A549 (cell line): ENCODE measurements at regions not wholly inside any gene's neighbourhood (a gene's known extent, or its start where the extent isn't known, plus 50 kb on each side); places are given as distances from the start of the nearest gene placed in this dataset.

Experiments
- ATAC-seq, 2 experiments: fragments of 200-7000 bp in 1 of 2; fragments of >200 bp in 1 of 2; cut with Nextera tagmentation in 1 of 2; cut with Tn5 transposase in 1 of 2; 3 replicates each; pipeline versions ENCODE4 v1.8.0 to v1.9.1; 2018 to 2020; ENCODE audit warnings: mild to moderate bottlenecking in 1 of 2, moderate library complexity in 1 of 2
- CTCF ChIA-PET: fragments of 300-600 bp; sonication (Branson Sonifier 250); formaldehyde crosslinking; extraction: SDS; loops from one replicate; lab custom pipeline; 2021; ENCODE audit warnings: antibody characterized with exemption, inconsistent platforms; lab: Yijun Ruan, JAX
- POLR2A ChIA-PET: fragments of 350-600 bp; formaldehyde crosslinking; extraction: SDS; loops from one replicate; lab custom pipeline; 2021; ENCODE audit warnings: antibody characterized with exemption, inconsistent platforms; lab: Yijun Ruan, JAX
- DNase-seq, 2 experiments: peaks; one replicate each; pipeline versions ENCODE4 v3.0.0 to v3.0.0-alpha.2; 2011 to 2016; ENCODE audit warnings: low read depth in 1 of 2, low spot score in 1 of 2
- FAIRE-seq: peaks from 2 replicates; lab custom pipeline; 2011; peaks lifted over from hg19 to GRCh38; lab: Jason Lieb, UNC
- H3K27ac ChIP-seq, 2 experiments: fragments of >200 bp; sonication (Bioruptor Twin); formaldehyde crosslinking; 3 replicates each; pipeline ENCODE4 v1.5.1; 2016 to 2017
- H3K4me1 ChIP-seq: fragments of >200 bp; sonication (Bioruptor Twin); formaldehyde crosslinking; 3 replicates; pipeline ENCODE4 v1.6.1; 2016
- H3K4me2 ChIP-seq: fragments of >200 bp; sonication (Bioruptor Twin); formaldehyde crosslinking; 3 replicates; pipeline ENCODE4 v1.6.1; 2016
- H3K4me3 ChIP-seq: fragments of >200 bp; sonication (Bioruptor Twin); formaldehyde crosslinking; 3 replicates; pipeline ENCODE4 v1.5.1; 2016
- H3K9me3 ChIP-seq: fragments of >200 bp; sonication (Bioruptor Twin); formaldehyde crosslinking; 3 replicates; pipeline ENCODE4 v1.6.1; 2016
- ATOH8 ChIP-seq: fragments of 250-450 bp; sonication (Bioruptor Pico); IDR thresholded peaks from 2 replicates; pipeline ENCODE4 v1.5.0; 2020; ENCODE audit warnings: low read depth, mild to moderate bottlenecking, moderate library complexity
- CBX2 ChIP-seq: fragments of 200-600 bp; sonication (generic); IDR thresholded peaks from 2 replicates; pipeline ENCODE4 v1.6.1; 2016; ENCODE audit warnings: low read depth, mild to moderate bottlenecking, borderline replicate concordance
- CHD4 ChIP-seq: fragments of 200-600 bp; sonication (generic); IDR thresholded peaks from 2 replicates; pipeline ENCODE4 v1.6.1; 2016; ENCODE audit warnings: antibody characterized with exemption, mild to moderate bottlenecking, borderline replicate concordance
- EHMT2 ChIP-seq: fragments of 200-600 bp; sonication (generic); IDR thresholded peaks from 2 replicates; pipeline ENCODE4 v1.6.1; 2016; ENCODE audit warnings: antibody characterized with exemption, low read depth, mild to moderate bottlenecking, moderate library complexity
- EP300 ChIP-seq, 2 experiments: fragments of >200 bp; sonication (Bioruptor Twin); formaldehyde crosslinking; IDR thresholded peaks; 2 replicates in 1 of 2; 3 replicates in 1 of 2; pipeline ENCODE4 v1.6.1; 2016 to 2017
- FOSB ChIP-seq: fragments of 250-450 bp; sonication (Bioruptor Pico); IDR thresholded peaks from 2 replicates; pipeline ENCODE4 v1.5.0; 2020; ENCODE audit warnings: mild to moderate bottlenecking, moderate library complexity
- GATA3 ChIP-seq: IDR thresholded peaks from 2 replicates; pipeline ENCODE4 v1.6.1; 2012; ENCODE audit warnings: borderline replicate concordance
- HEYL ChIP-seq: fragments of 250-450 bp; sonication (Bioruptor Pico); IDR thresholded peaks from 2 replicates; pipeline ENCODE4 v1.8.0; 2021; ENCODE audit warnings: mild to moderate bottlenecking, moderate library complexity
- HMGXB4 ChIP-seq: fragments of 250-450 bp; sonication (Bioruptor Pico); IDR thresholded peaks from 2 replicates; pipeline ENCODE4 v1.5.0; 2021; ENCODE audit warnings: mild to moderate bottlenecking, moderate library complexity, borderline replicate concordance
- HOXB13 ChIP-seq: fragments of 250-450 bp; sonication (Bioruptor Pico); IDR thresholded peaks from 2 replicates; pipeline ENCODE4 v1.5.0; 2020; ENCODE audit warnings: low read depth, mild to moderate bottlenecking, moderate library complexity
- HOXB5 ChIP-seq: fragments of 250-450 bp; sonication (Bioruptor Pico); IDR thresholded peaks from 2 replicates; pipeline ENCODE4 v1.5.0; 2020; ENCODE audit warnings: mild to moderate bottlenecking, moderate library complexity
- JUNB ChIP-seq: fragments of >200 bp; sonication (Bioruptor Twin); formaldehyde crosslinking; IDR thresholded peaks from 2 replicates; pipeline ENCODE4 v1.6.1; 2016
- NR3C1 ChIP-seq: fragments of >200 bp; sonication (Bioruptor Twin); formaldehyde crosslinking; IDR thresholded peaks from 3 replicates; pipeline ENCODE4 v1.6.1; 2017
- PBX3 ChIP-seq: IDR thresholded peaks from 2 replicates; pipeline ENCODE4 v1.6.1; 2012
- PHF8 ChIP-seq: fragments of 200-600 bp; sonication (generic); IDR thresholded peaks from 2 replicates; pipeline ENCODE4 v1.6.1; 2016; ENCODE audit warnings: low read depth, mild to moderate bottlenecking, antibody characterized with exemption, moderate library complexity, borderline replicate concordance
- POLR2AphosphoS2 ChIP-seq: conservative IDR thresholded peaks from 2 replicates; pipeline ENCODE4 v1.6.1; 2012; ENCODE audit warnings: low read length, improper control_type of control experiment, inconsistent platforms
- ZC3H11A ChIP-seq: fragments of 450-650 bp; IDR thresholded peaks from 2 replicates; pipeline ENCODE4 v1.6.1; 2014; ENCODE audit warnings: antibody characterized with exemption, mild to moderate bottlenecking
- ZNF302 ChIP-seq: fragments of 250-450 bp; sonication (Bioruptor Pico); IDR thresholded peaks from 2 replicates; pipeline ENCODE4 v1.9.0; 2021; ENCODE audit warnings: inconsistent platforms, mild to moderate bottlenecking, moderate library complexity
- ZSCAN20 ChIP-seq: fragments of 250-450 bp; sonication (Bioruptor Pico); IDR thresholded peaks from 2 replicates; pipeline ENCODE4 v1.8.0; 2022; ENCODE audit warnings: mild to moderate bottlenecking, moderate library complexity
- WGBS: methylation state at CpG from one replicate; pipeline ENCODE4 v1.1.6; 2017; ENCODE audit errors: missing lambda C conversion rate; 5-methylcytosine and 5-hydroxymethylcytosine counted together

- no peak for FAIRE-seq
- DNase-seq = no peak
- no peaks in the 10 kb centered on the region for H3K9me3 ChIP-seq
- no peak overlapping the region for H3K27ac ChIP-seq
- WGBS = 61% methylated on average over 11 of the region's 11 CpGs
- H3K4me2 ChIP-seq = peak overlapping the region; percentile 25; the same call in 1 of the 3 replicates
- ChIA-PET POLR2A (no interaction called here), CTCF (no interaction called here)
- TF ChIP-seq CHD4 = no peak
- no peak for TF ChIP-seq HMGXB4 (CRISPR knock-in tag)
- no peak for TF ChIP-seq EP300 (IDR thresholded peaks at IDR 0.05)
- TF ChIP-seq EHMT2 = no peak
- no peak for TF ChIP-seq NR3C1
- no peak for TF ChIP-seq GATA3
- TF ChIP-seq ATOH8 (CRISPR knock-in tag) = no peak
- no peak overlapping the region for H3K4me3 ChIP-seq
- H3K4me1 ChIP-seq = peaks cover 11% of the 10 kb centered on the region
- ATAC-seq = no peak; a peak in 1 of 6 replicates
Measured at GRCh38 chr16:79980650-79981521, 380.3 kb upstream of the MAF start.

GRCh38 chr16:79977940-79978836 lies 377.7 kb upstream of the MAF start:
- POLR2A ChIA-PET = no interaction called here
- DNase-seq = no peak
- FAIRE-seq = no peak
- Histone ChIP-seq H3K4me1 (peaks cover 11% of the 10 kb centered on the region), H3K4me3 (no peak overlapping the region), H3K4me2 (no peak overlapping the region), H3K9me3 (no peaks in the 10 kb centered on the region), H3K27ac (no peak overlapping the region)
- CTCF ChIA-PET = interaction anchor here (1.2 kb wide), 1 partner anchor 17 kb away, joined by 7 read pairs; no protein-coding TSS in a partner anchor
- TF ChIP-seq ZSCAN20 (CRISPR knock-in tag) = no peak
- TF ChIP-seq CBX2 = no peak
- no peak for TF ChIP-seq PBX3
- no peak for TF ChIP-seq ZC3H11A
- no peak for TF ChIP-seq HEYL (CRISPR knock-in tag)
- TF ChIP-seq HOXB5 (CRISPR knock-in tag) = no peak
- TF ChIP-seq HOXB13 (CRISPR knock-in tag) = no peak
- no peak for TF ChIP-seq FOSB (CRISPR knock-in tag)
- 76% methylated on average over 9 of the region's 9 CpGs for WGBS
- no peak for ATAC-seq

- CTCF ChIA-PET = no interaction called here
- TF ChIP-seq POLR2AphosphoS2 = no peak
- TF ChIP-seq ZSCAN20 (CRISPR knock-in tag) = no peak
- TF ChIP-seq JUNB = no peak
- no peak for TF ChIP-seq PHF8
- no peak for TF ChIP-seq ZNF302 (CRISPR knock-in tag)
- FAIRE-seq (no peak), DNase-seq (no peak), ATAC-seq (no peak)
- Histone ChIP-seq H3K4me3 (no peak overlapping the region), H3K4me2 (no peak overlapping the region), H3K9me3 (no peaks in the 10 kb centered on the region), H3K27ac (no peak overlapping the region), H3K4me1 (peaks cover 6% of the 10 kb centered on the region; the same call in 1 of the 3 replicates)
- 48% methylated on average over 2 of the region's 2 CpGs for WGBS
- POLR2A ChIA-PET = no interaction called here
Measured at GRCh38 chr16:79973320-79973719, 372.8 kb upstream of the MAF start.
